OCI-LY7 (cell line): ENCODE measurements at regions not wholly inside any gene's neighbourhood (a gene's known extent, or its start where the extent isn't known, plus 50 kb on each side); places are given as distances from the start of the nearest gene placed in this dataset.

ENCODE experiments used
- BruUV-seq: library from RNA; stranded (reverse); fragments of 400-500 nt; replicated peaks from 2 replicates; lab custom pipeline; 2021; lab: Mats Ljungman, UMichigan
- CTCF ChIA-PET: fragments of 300-600 bp; sonication (Branson Sonifier 250); formaldehyde crosslinking; loops from one replicate; lab custom pipeline; 2022; ENCODE audit warnings: antibody characterized with exemption; ENCODE audit not compliant: unreplicated experiment; lab: Charles Lee
- POLR2A ChIA-PET: fragments of 300-600 bp; sonication (Branson Sonifier 250); formaldehyde crosslinking; loops from one replicate; lab custom pipeline; 2022; ENCODE audit warnings: antibody characterized with exemption; lab: Charles Lee
- DNase-seq: peaks from one replicate; pipeline ENCODE4 v3.0.0-alpha.2; 2015; ENCODE audit warnings: low spot score
- H2AFZ ChIP-seq: fragments of 200-600 bp; sonication (generic), shearing (Covaris generic); 2 replicates; pipeline ENCODE4 v1.6.1; 2014; ENCODE audit warnings: mild to moderate bottlenecking, antibody characterized with exemption, low read length, moderate library complexity
- H3K27ac ChIP-seq: fragments of 200-600 bp; sonication (generic); 2 replicates; pipeline ENCODE4 v1.5.1; 2014; ENCODE audit warnings: mixed run types, low read depth, mild to moderate bottlenecking, moderate library complexity, low read length, inconsistent platforms; ENCODE audit not compliant: poor library complexity, severe bottlenecking
- H3K36me3 ChIP-seq: fragments of 200-600 bp; sonication (generic); 2 replicates; pipeline ENCODE4 v1.6.1; 2014; ENCODE audit warnings: mild to moderate bottlenecking, antibody characterized with exemption, low read length, moderate library complexity, mixed read lengths; ENCODE audit not compliant: insufficient read depth
- H3K4me1 ChIP-seq: fragments of 200-600 bp; sonication (generic); 2 replicates; pipeline ENCODE4 v1.5.1; 2014; ENCODE audit warnings: mild to moderate bottlenecking, low read length; ENCODE audit not compliant: insufficient read depth, poor library complexity, severe bottlenecking
- H3K4me2 ChIP-seq: fragments of 200-600 bp; sonication (generic); 2 replicates; pipeline ENCODE4 v1.6.1; 2014; ENCODE audit warnings: mild to moderate bottlenecking, low read length
- H3K4me3 ChIP-seq: fragments of 200-600 bp; sonication (generic); 2 replicates; pipeline ENCODE4 v1.5.1; 2014; ENCODE audit warnings: mild to moderate bottlenecking, low read depth, low read length; ENCODE audit not compliant: poor library complexity, severe bottlenecking
- H3K79me2 ChIP-seq: fragments of 200-600 bp; sonication (generic); 2 replicates; pipeline ENCODE4 v1.6.1; 2016; ENCODE audit warnings: low read depth, mild to moderate bottlenecking, low read length, moderate library complexity, mixed read lengths; ENCODE audit not compliant: insufficient read depth
- H3K9me2 ChIP-seq: fragments of 200-600 bp; sonication (generic); 2 replicates; pipeline ENCODE4 v1.6.1; 2016; ENCODE audit warnings: mild to moderate bottlenecking, low read length, mixed read lengths; ENCODE audit not compliant: insufficient read depth
- H3K9me3 ChIP-seq: fragments of 200-600 bp; sonication (generic); 2 replicates; pipeline ENCODE4 v1.6.1; 2014; ENCODE audit warnings: mild to moderate bottlenecking, mixed run types, low read length, mixed read lengths
- H4K20me1 ChIP-seq: fragments of 200-600 bp; sonication (generic); 2 replicates; pipeline ENCODE4 v1.6.1; 2014; ENCODE audit warnings: mild to moderate bottlenecking, antibody characterized with exemption, low read length, moderate library complexity, mixed read lengths; ENCODE audit not compliant: insufficient read depth
- CTCF ChIP-seq: fragments of 200-600 bp; sonication (generic); conservative IDR thresholded peaks from 2 replicates; pipeline ENCODE4 v1.5.1; 2014; ENCODE audit warnings: mild to moderate bottlenecking, antibody characterized with exemption, low read length, moderate library complexity, mixed read lengths
- EZH2phosphoT487 ChIP-seq: fragments of 200-600 bp; sonication (generic); IDR thresholded peaks from 2 replicates; pipeline ENCODE4 v1.6.1; 2018; ENCODE audit warnings: low read depth, borderline replicate concordance, mild to moderate bottlenecking, mixed run types, antibody characterized with exemption, low read length, moderate library complexity, mixed read lengths
- intact Hi-C: fragments of 100-400 bp; cut with micrococcal nuclease; formaldehyde crosslinking; loops from one replicate; pipeline ENCODE4 v1.10.0; 2022; ENCODE audit not compliant: unreplicated experiment

- Histone ChIP-seq H4K20me1 (no peaks in the 10 kb centered on the region), H3K9me2 (no peaks in the 10 kb centered on the region), H3K27ac (no peak overlapping the region), H3K36me3 (no peaks in the 10 kb centered on the region), H3K79me2 (no peaks in the 10 kb centered on the region), H2AFZ (no peak overlapping the region), H3K4me3 (no peak overlapping the region), H3K9me3 (no peaks in the 10 kb centered on the region), H3K4me2 (no peak overlapping the region), H3K4me1 (no peaks in the 10 kb centered on the region)
- TF ChIP-seq CTCF (no peak), EZH2phosphoT487 (no peak)
- no TSS peak for BruUV-seq
- intact Hi-C loops: no loop called here
- CTCF ChIA-PET: no interaction called here
- POLR2A ChIA-PET: interaction anchor here (0.9 kb wide), 1 partner anchor 10 kb away, joined by 3 read pairs; no protein-coding TSS in a partner anchor
- no peak for DNase-seq
These were observed 92.1 kb upstream of the HS6ST1 start for GRCh38 chr2:128410758-128411215.

GRCh38 chr2:128411431-128411830, 92.8 kb upstream of the HS6ST1 start:
- ChIA-PET POLR2A (interaction anchor here (0.9 kb wide), 1 partner anchor 11 kb away, joined by 3 read pairs; no protein-coding TSS in a partner anchor), CTCF (no interaction called here)
- intact Hi-C loops: no loop called here
- no peaks in the 10 kb centered on the region for H3K9me3 ChIP-seq
- no peaks in the 10 kb centered on the region for H3K9me2 ChIP-seq
- no peak overlapping the region for H3K4me3 ChIP-seq
- TF ChIP-seq EZH2phosphoT487 (no peak), CTCF (no peak)
- no peak overlapping the region for H2AFZ ChIP-seq
- no peaks in the 10 kb centered on the region for H3K79me2 ChIP-seq
- no peaks in the 10 kb centered on the region for H3K4me1 ChIP-seq
- DNase-seq: no peak
- no peak overlapping the region for H3K27ac ChIP-seq
- H3K4me2 ChIP-seq: no peak overlapping the region
- BruUV-seq: no TSS peak
- H3K36me3 ChIP-seq: no peaks in the 10 kb centered on the region
- H4K20me1 ChIP-seq: no peaks in the 10 kb centered on the region

- Histone ChIP-seq H4K20me1 (no peaks in the 10 kb centered on the region), H3K4me3 (no peak overlapping the region), H2AFZ (no peak overlapping the region), H3K9me2 (no peaks in the 10 kb centered on the region), H3K27ac (no peak overlapping the region), H3K4me1 (no peaks in the 10 kb centered on the region), H3K79me2 (no peaks in the 10 kb centered on the region), H3K9me3 (no peaks in the 10 kb centered on the region), H3K4me2 (no peak overlapping the region), H3K36me3 (no peaks in the 10 kb centered on the region)
- no TSS peak for BruUV-seq
- no peak for DNase-seq
- intact Hi-C loops: no loop called here
- CTCF ChIA-PET: no interaction called here
- no peak for TF ChIP-seq CTCF
- POLR2A ChIA-PET: no interaction called here
These were observed 93.7 kb upstream of the HS6ST1 start for GRCh38 chr2:128412181-128412871.
